Endothelial cell of umbilical vein (primary cell): ENCODE measurements at regions not wholly inside any gene's neighbourhood (a gene's known extent, or its start where the extent isn't known, plus 50 kb on each side); places are given as distances from the start of the nearest gene placed in this dataset.

Experiments
- BruUV-seq: library from RNA; stranded (reverse); fragments of 400-500 nt; replicated peaks from 2 replicates; lab custom pipeline; 2021; lab: Mats Ljungman, UMichigan
- CTCF ChIA-PET: fragments of 300-600, 350-600 bp; sonication (Branson Sonifier 250); formaldehyde crosslinking; loops from one replicate; lab custom pipeline; 2021; ENCODE audit warnings: antibody characterized with exemption, inconsistent platforms; lab: Charles Lee
- POLR2A ChIA-PET: fragments of 300-600, 350-600 bp; sonication (Branson Sonifier 250); formaldehyde crosslinking; loops from one replicate; lab custom pipeline; 2021; ENCODE audit warnings: antibody characterized with exemption, inconsistent platforms; lab: Charles Lee
- DNase-seq: peaks from one replicate; pipeline ENCODE4 v3.0.0-alpha.2; 2011; ENCODE audit warnings: low read depth, low spot score
- FAIRE-seq: peaks from 2 replicates; lab custom pipeline; 2011; peaks lifted over from hg19 to GRCh38; lab: Jason Lieb, UNC
- H2AFZ ChIP-seq: 2 replicates; pipeline ENCODE4 v1.6.0; 2012; ENCODE audit warnings: low read depth, low read length, control low read depth, inconsistent platforms
- H3K27ac ChIP-seq: 2 replicates; pipeline ENCODE4 v1.5.1; 2011; ENCODE audit warnings: low read depth, mild to moderate bottlenecking, control low read depth, low read length, moderate library complexity; ENCODE audit not compliant: insufficient read depth
- H3K27me3 ChIP-seq, 2 experiments: 2 replicates each; pipeline versions ENCODE4 v1.6.0 to v1.6.1; 2011; ENCODE audit warnings: low read length in 2 of 2, mixed read lengths in 1 of 2; ENCODE audit not compliant: control insufficient read depth in 2 of 2, insufficient read depth in 2 of 2
- H3K36me3 ChIP-seq, 2 experiments: 2 replicates in 1 of 2; 3 replicates in 1 of 2; pipeline ENCODE4 v1.5.1; 2011; ENCODE audit warnings: low read length in 2 of 2, mild to moderate bottlenecking in 1 of 2, moderate library complexity in 1 of 2; ENCODE audit not compliant: control insufficient read depth in 2 of 2, insufficient read depth in 2 of 2; ENCODE audit errors: extremely low read depth in 1 of 2
- H3K4me1 ChIP-seq: 3 replicates; pipeline ENCODE4 v1.5.1; 2011; ENCODE audit warnings: mild to moderate bottlenecking, low read length; ENCODE audit not compliant: control insufficient read depth, insufficient read depth; ENCODE audit errors: extremely low read depth
- H3K4me2 ChIP-seq: 2 replicates; pipeline ENCODE4 v1.6.1; 2011; ENCODE audit warnings: low read length, control low read depth, mixed read lengths; ENCODE audit not compliant: insufficient read depth
- H3K4me3 ChIP-seq, 3 experiments: fragments of 200-600 bp in 1 of 3; sonication (generic), shearing (Covaris generic) in 1 of 3; replicated peaks in 1 of 3; 2 replicates each; pipeline ENCODE4 v1.5.1; 2011 to 2016; ENCODE audit warnings: control low read depth in 3 of 3, low read length in 3 of 3, mild to moderate bottlenecking in 2 of 3, inconsistent platforms in 1 of 3, low read depth in 1 of 3, moderate library complexity in 1 of 3; ENCODE audit not compliant: insufficient read depth in 1 of 3
- H3K79me2 ChIP-seq: 2 replicates; pipeline ENCODE4 v1.6.0; 2012; ENCODE audit warnings: low read length, inconsistent platforms; ENCODE audit not compliant: control insufficient read depth, insufficient read depth
- H3K9ac ChIP-seq: replicated peaks from 2 replicates; pipeline ENCODE3; 2011; ENCODE audit warnings: low read length, control low read depth; ENCODE audit not compliant: insufficient read depth; ENCODE audit errors: extremely low read depth
- H3K9me1 ChIP-seq: replicated peaks from 3 replicates; pipeline ENCODE4 v1.6.0; 2011; ENCODE audit warnings: mild to moderate bottlenecking, low read length; ENCODE audit not compliant: control insufficient read depth, insufficient read depth; ENCODE audit errors: extremely low read depth
- H3K9me3 ChIP-seq: replicated peaks from 2 replicates; pipeline ENCODE4 v1.5.1; 2012; ENCODE audit warnings: low read length, inconsistent platforms; ENCODE audit not compliant: control insufficient read depth, insufficient read depth
- H4K20me1 ChIP-seq: replicated peaks from 2 replicates; pipeline ENCODE3; 2011; ENCODE audit warnings: mild to moderate bottlenecking, low read length; ENCODE audit not compliant: control insufficient read depth, insufficient read depth; ENCODE audit errors: extremely low read depth
- EZH2 ChIP-seq: IDR thresholded peaks from 2 replicates; pipeline ENCODE4 v1.6.1; 2012; ENCODE audit warnings: borderline replicate concordance, low read depth, mild to moderate bottlenecking, moderate library complexity, low read length, inconsistent platforms; ENCODE audit not compliant: severe bottlenecking
- FOS ChIP-seq: IDR thresholded peaks from 2 replicates; pipeline ENCODE4 v1.6.1; 2011; ENCODE audit warnings: mild to moderate bottlenecking, low read length, moderate library complexity, borderline replicate concordance; ENCODE audit not compliant: insufficient read depth
- GATA2 ChIP-seq: IDR thresholded peaks from 2 replicates; pipeline ENCODE4 v1.7.0; 2011; ENCODE audit warnings: low read depth, mild to moderate bottlenecking, moderate library complexity, mixed read lengths, low read length; ENCODE audit not compliant: insufficient read length, insufficient read depth
- JUN ChIP-seq: IDR thresholded peaks from 2 replicates; pipeline ENCODE4 v1.6.1; 2011; ENCODE audit warnings: borderline replicate concordance, low read depth; ENCODE audit not compliant: insufficient read length, insufficient read depth
- MYC ChIP-seq: IDR thresholded peaks from one replicate; pipeline ENCODE4 v1.6.1; 2011; ENCODE audit warnings: mild to moderate bottlenecking, low read depth, low read length
- POLR2A ChIP-seq: IDR thresholded peaks from 2 replicates; pipeline ENCODE4 v1.6.1; 2012; ENCODE audit warnings: low read depth, mild to moderate bottlenecking, control low read depth, low read length
- POLR2AphosphoS5 ChIP-seq: IDR thresholded peaks from 2 replicates; pipeline ENCODE4 v1.6.1; 2012; ENCODE audit warnings: low read depth, mild to moderate bottlenecking, control low read depth, low read length, moderate library complexity; ENCODE audit not compliant: insufficient read depth
- dilution Hi-C: fragments of 300-500 bp; cut with MboI; formaldehyde crosslinking; loops from one replicate; pipeline ENCODE4 v1.15.0; 2019; ENCODE audit warnings: low sequenced_read_pairs; ENCODE audit not compliant: extremely low pct_ligation_motif_present
- intact Hi-C: fragments of 100-400 bp; cut with micrococcal nuclease; formaldehyde crosslinking; loops from one replicate; pipeline ENCODE4 v1.10.0; 2022
- TF ChIP-seq, protein P1 (sequence below), 2 donors: IDR thresholded peaks; 1 replicate in 1 of 2; 2 replicates in 1 of 2; pipeline ENCODE4 v1.5.1; 2011; ENCODE audit warnings: low read length in 2 of 2, mild to moderate bottlenecking in 2 of 2, moderate library complexity in 2 of 2, control low read depth in 1 of 2, inconsistent platforms in 1 of 2, low read depth in 1 of 2; ENCODE audit not compliant: insufficient read depth in 1 of 2; ENCODE audit errors: extremely low read depth in 1 of 2
- TF ChIP-seq, protein P2 (sequence below): IDR thresholded peaks from 2 replicates; pipeline ENCODE4 v1.6.1; 2011; ENCODE audit not compliant: insufficient read depth, insufficient read length

DNA sequence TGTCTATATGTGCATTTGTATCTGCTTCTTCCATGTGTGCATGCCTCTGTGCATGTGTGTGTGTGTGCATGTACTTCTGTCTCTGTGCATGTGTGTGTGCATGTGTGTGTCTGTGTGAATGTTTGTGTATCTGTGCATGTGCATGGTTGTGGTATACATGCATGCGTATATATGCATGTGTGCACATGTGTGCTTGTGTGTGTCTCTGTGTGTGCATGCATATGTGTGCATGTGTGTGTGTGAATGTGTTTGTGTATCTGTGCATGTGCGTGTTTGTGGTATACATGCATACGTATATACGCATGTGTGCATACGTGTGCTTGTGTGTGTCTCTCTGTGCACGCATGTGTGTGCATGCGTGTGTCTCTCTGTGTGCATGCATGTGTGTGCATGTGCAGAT lies 363.2 kb upstream of the SFSWAP start:
- intact Hi-C loops: no loop called here
- no peak for FAIRE-seq

More for the DNA sequence above, 363.2 kb upstream of the SFSWAP start:
- H3K36me3 ChIP-seq: no peaks in the 10 kb centered on the region
- no peaks in the 10 kb centered on the region for H3K4me1 ChIP-seq
- no peaks in the 10 kb centered on the region for H3K9me1 ChIP-seq
- H3K4me2 ChIP-seq: no peak overlapping the region
- dilution Hi-C loops: no loop called here
- no TSS peak for BruUV-seq
- no peak for DNase-seq
- ChIA-PET POLR2A (no interaction called here), CTCF (no interaction called here)
- no peak overlapping the region for H3K9ac ChIP-seq
- no peaks in the 10 kb centered on the region for H4K20me1 ChIP-seq
- no peak overlapping the region for H3K4me3 ChIP-seq
- no peak for TF ChIP-seq POLR2AphosphoS5
- TF ChIP-seq, protein P1, sequence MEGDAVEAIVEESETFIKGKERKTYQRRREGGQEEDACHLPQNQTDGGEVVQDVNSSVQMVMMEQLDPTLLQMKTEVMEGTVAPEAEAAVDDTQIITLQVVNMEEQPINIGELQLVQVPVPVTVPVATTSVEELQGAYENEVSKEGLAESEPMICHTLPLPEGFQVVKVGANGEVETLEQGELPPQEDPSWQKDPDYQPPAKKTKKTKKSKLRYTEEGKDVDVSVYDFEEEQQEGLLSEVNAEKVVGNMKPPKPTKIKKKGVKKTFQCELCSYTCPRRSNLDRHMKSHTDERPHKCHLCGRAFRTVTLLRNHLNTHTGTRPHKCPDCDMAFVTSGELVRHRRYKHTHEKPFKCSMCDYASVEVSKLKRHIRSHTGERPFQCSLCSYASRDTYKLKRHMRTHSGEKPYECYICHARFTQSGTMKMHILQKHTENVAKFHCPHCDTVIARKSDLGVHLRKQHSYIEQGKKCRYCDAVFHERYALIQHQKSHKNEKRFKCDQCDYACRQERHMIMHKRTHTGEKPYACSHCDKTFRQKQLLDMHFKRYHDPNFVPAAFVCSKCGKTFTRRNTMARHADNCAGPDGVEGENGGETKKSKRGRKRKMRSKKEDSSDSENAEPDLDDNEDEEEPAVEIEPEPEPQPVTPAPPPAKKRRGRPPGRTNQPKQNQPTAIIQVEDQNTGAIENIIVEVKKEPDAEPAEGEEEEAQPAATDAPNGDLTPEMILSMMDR (IDR thresholded peaks at IDR 0.05; ENCODE audit: extremely low read depth in 1 of 2, insufficient read depth in 1 of 2, low read depth in 1 of 2, low read length in 2 of 2): no peak
- TF ChIP-seq FOS: no peak
- no peak for TF ChIP-seq JUN
- no peak for TF ChIP-seq GATA2
- TF ChIP-seq MYC: no peak
- no peak for TF ChIP-seq EZH2
- TF ChIP-seq, protein P2, sequence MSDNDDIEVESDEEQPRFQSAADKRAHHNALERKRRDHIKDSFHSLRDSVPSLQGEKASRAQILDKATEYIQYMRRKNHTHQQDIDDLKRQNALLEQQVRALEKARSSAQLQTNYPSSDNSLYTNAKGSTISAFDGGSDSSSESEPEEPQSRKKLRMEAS: no peak
- no peak for TF ChIP-seq POLR2A
- H2AFZ ChIP-seq: no peak overlapping the region
- no peaks in the 10 kb centered on the region for H3K27me3 ChIP-seq
- peaks cover 5% of the 10 kb centered on the region for H3K9me3 ChIP-seq
- H3K79me2 ChIP-seq: no peaks in the 10 kb centered on the region
- no peak overlapping the region for H3K27ac ChIP-seq
